GM18868 (cell line): ENCODE measurements at regions not wholly inside any gene's neighbourhood (a gene's known extent, or its start where the extent isn't known, plus 50 kb on each side); places are given as distances from the start of the nearest gene placed in this dataset.
"Not testable (repeated sequence)": the region's sequence is repeated elsewhere in the genome, so short reads cannot be mapped to it uniquely, and the experiment has no call there.

ENCODE experiments used
- ATAC-seq: cut with Tn5 transposase; IDR thresholded peaks from one replicate; pipeline ENCODE4 v1.9.1; 2021; ENCODE audit warnings: mild to moderate bottlenecking, moderate library complexity; ENCODE audit not compliant: unreplicated experiment

- ATAC-seq: no peak
Measured at GRCh38 chrX:137858106-137858505, 292.2 kb downstream of the ZIC3 start.

- ATAC-seq: no peak
Measured at GRCh38 chrX:137878401-137878800, 312.5 kb downstream of the ZIC3 start.

- no peak for ATAC-seq
Measured at GRCh38 chrX:137882960-137883359, 317.0 kb downstream of the ZIC3 start.

GRCh38 chrX:137884813-137885212 lies 318.9 kb downstream of the ZIC3 start:
- not testable (repeated sequence) for ATAC-seq

- ATAC-seq: no peak
Measured at GRCh38 chrX:137891431-137891830, 325.5 kb downstream of the ZIC3 start.

GRCh38 chrX:137896123-137896522 lies 330.2 kb downstream of the ZIC3 start:
- no peak for ATAC-seq

- no peak for ATAC-seq
Measured at GRCh38 chrX:137915466-137915865, 349.5 kb downstream of the ZIC3 start.

- no peak for ATAC-seq
Measured at GRCh38 chrX:137916090-137916746, 350.3 kb downstream of the ZIC3 start.

- ATAC-seq: no peak
Measured at GRCh38 chrX:137926090-137926489, 360.2 kb downstream of the ZIC3 start.

GRCh38 chrX:137929951-137930350 lies 364.0 kb downstream of the ZIC3 start:
- ATAC-seq: no peak

- no peak for ATAC-seq
Measured at GRCh38 chrX:137930533-137930932, 364.6 kb downstream of the ZIC3 start.

- not testable (repeated sequence) for ATAC-seq
Measured at GRCh38 chrX:137934214-137934613, 368.3 kb downstream of the ZIC3 start.

- not testable (repeated sequence) for ATAC-seq
Measured at GRCh38 chrX:137934887-137935286, 369.0 kb downstream of the ZIC3 start.

- no peak for ATAC-seq
Measured at GRCh38 chrX:137945470-137945869, 379.5 kb downstream of the ZIC3 start.

- ATAC-seq: no peak
Measured at GRCh38 chrX:137969191-137969590, 403.3 kb downstream of the ZIC3 start.

- ATAC-seq: no peak
Measured at GRCh38 chrX:137982472-137983172, 416.7 kb downstream of the ZIC3 start.

GRCh38 chrX:137988470-137988869 lies 422.5 kb downstream of the ZIC3 start:
- ATAC-seq: no peak

GRCh38 chrX:137998619-137999018 lies 432.7 kb downstream of the ZIC3 start:
- ATAC-seq: no peak

GRCh38 chrX:137999071-137999470 lies 433.1 kb downstream of the ZIC3 start:
- ATAC-seq: no peak

- no peak for ATAC-seq
Measured at GRCh38 chrX:137999552-137999951, 433.6 kb downstream of the ZIC3 start.

- no peak for ATAC-seq
Measured at GRCh38 chrX:138001226-138001625, 435.3 kb downstream of the ZIC3 start.

- no peak for ATAC-seq
Measured at GRCh38 chrX:138006180-138006579, 440.3 kb downstream of the ZIC3 start.

GRCh38 chrX:138008281-138008680 lies 442.4 kb downstream of the ZIC3 start:
- ATAC-seq: peak; percentile 37
